Cardiac fibroblast (primary cell): ENCODE measurements at regions not wholly inside any gene's neighbourhood (a gene's known extent, or its start where the extent isn't known, plus 50 kb on each side); places are given as distances from the start of the nearest gene placed in this dataset.

Experiments
- DNase-seq, 2 donors: peaks; one replicate each; pipeline versions ENCODE4 v3.0.0 to v3.0.0-alpha.2; 2010; ENCODE audit warnings: low read depth in 2 of 2
- H3K4me3 ChIP-seq, 2 donors: replicated peaks in 1 of 2; 1 replicate in 1 of 2; 2 replicates in 1 of 2; pipeline ENCODE4 v1.5.1; 2011; ENCODE audit warnings: low read depth in 2 of 2, low read length in 2 of 2, mild to moderate bottlenecking in 2 of 2, moderate library complexity in 1 of 2
- CTCF ChIP-seq: IDR thresholded peaks from one replicate; pipeline ENCODE4 v1.5.1; 2011; ENCODE audit warnings: low read depth, mild to moderate bottlenecking, low read length, inconsistent platforms

GRCh38 chr1:40929155-40929554, 50.3 kb upstream of the CTPS1 start:
- no peak for TF ChIP-seq CTCF
- no peak overlapping the region for H3K4me3 ChIP-seq
- DNase-seq, result peak in 1 of 2 donors; percentile 57
